Gastroesophageal sphincter (tissue), 4 donors: ENCODE measurements at regions not wholly inside any gene's neighbourhood (a gene's known extent, or its start where the extent isn't known, plus 50 kb on each side); places are given as distances from the start of the nearest gene placed in this dataset.

ENCODE experiments used
- ATAC-seq: fragments of 150-250 bp; one replicate; pipeline ENCODE4 v1.9.1; 2016; ENCODE audit warnings: mild to moderate bottlenecking, moderate library complexity
- H3K27ac ChIP-seq, 4 donors: fragments of 200-600 bp; sonication (generic) in 3 of 4; 1 replicate in 3 of 4; 2 replicates in 1 of 4; pipeline ENCODE4 v1.5.1; 2016 to 2019
- H3K27me3 ChIP-seq: fragments of 200-600 bp; sonication (generic); one replicate; pipeline ENCODE4 v1.5.1; 2019
- H3K36me3 ChIP-seq, 2 donors: fragments of 200-600 bp; sonication (generic); one replicate each; pipeline ENCODE4 v1.5.1; 2019; ENCODE audit warnings: control low read depth in 1 of 2
- H3K4me1 ChIP-seq, 3 donors: fragments of 200-600 bp; sonication (generic); 1 replicate in 2 of 3; 2 replicates in 1 of 3; pipeline ENCODE4 v1.5.1; 2016 to 2019; ENCODE audit warnings: control low read depth in 2 of 3
- H3K4me3 ChIP-seq, 2 donors: fragments of 200-600 bp; sonication (generic); one replicate each; pipeline ENCODE4 v1.5.1; 2019; ENCODE audit warnings: mild to moderate bottlenecking in 1 of 2, moderate library complexity in 1 of 2
- H3K9me3 ChIP-seq, 3 donors: fragments of 200-600 bp; sonication (generic); one replicate each; pipeline ENCODE4 v1.5.1; 2017 to 2019; ENCODE audit warnings: control low read depth in 2 of 3
- EP300 ChIP-seq: sonication (generic); formaldehyde crosslinking; IDR thresholded peaks from one replicate; pipeline ENCODE4 v1.6.1; 2017; ENCODE audit warnings: antibody characterized with exemption, mild to moderate bottlenecking
- POLR2A ChIP-seq, 2 donors: fragments of 450-650 bp; IDR thresholded peaks; one replicate each; pipeline ENCODE4 v1.6.1; 2017; ENCODE audit warnings: antibody characterized with exemption in 2 of 2, mild to moderate bottlenecking in 2 of 2, moderate library complexity in 1 of 2
- POLR2AphosphoS5 ChIP-seq: sonication (generic); formaldehyde crosslinking; IDR thresholded peaks from one replicate; pipeline ENCODE4 v1.6.1; 2017; ENCODE audit warnings: antibody characterized with exemption
- WGBS, 2 donors: methylation state at CpG; one replicate each; pipeline ENCODE4 v1.1.5; 2018; ENCODE audit warnings: low coverage in 1 of 2; 5-methylcytosine and 5-hydroxymethylcytosine counted together
- TF ChIP-seq, protein P1 (sequence below), 4 experiments: fragments of 200-600 bp in 2 of 4; fragments of 450-650 bp in 2 of 4; sonication (generic) in 1 of 4; IDR thresholded peaks; one replicate each; pipeline ENCODE4 v1.5.1; 2017 to 2019; ENCODE audit warnings: antibody characterized with exemption in 4 of 4, mild to moderate bottlenecking in 2 of 4, moderate library complexity in 2 of 4

GRCh38 chr1:188700116-188700515 is 1777.5 kb downstream of the BRINP3 start:
- Histone ChIP-seq H3K27me3 (no peaks in the 10 kb centered on the region), H3K4me1 (no peaks in the 10 kb centered on the region), H3K27ac (no peak overlapping the region), H3K4me3 (no peak overlapping the region), H3K9me3 (no peaks in the 10 kb centered on the region), H3K36me3 (no peaks in the 10 kb centered on the region)
- WGBS, 2 donors: 87 to 100% methylated on average over 2 of the region's 2 CpGs
- TF ChIP-seq EP300: no peak
- no peak for TF ChIP-seq POLR2A (IDR thresholded peaks at IDR 0.05)
- TF ChIP-seq, protein P1, sequence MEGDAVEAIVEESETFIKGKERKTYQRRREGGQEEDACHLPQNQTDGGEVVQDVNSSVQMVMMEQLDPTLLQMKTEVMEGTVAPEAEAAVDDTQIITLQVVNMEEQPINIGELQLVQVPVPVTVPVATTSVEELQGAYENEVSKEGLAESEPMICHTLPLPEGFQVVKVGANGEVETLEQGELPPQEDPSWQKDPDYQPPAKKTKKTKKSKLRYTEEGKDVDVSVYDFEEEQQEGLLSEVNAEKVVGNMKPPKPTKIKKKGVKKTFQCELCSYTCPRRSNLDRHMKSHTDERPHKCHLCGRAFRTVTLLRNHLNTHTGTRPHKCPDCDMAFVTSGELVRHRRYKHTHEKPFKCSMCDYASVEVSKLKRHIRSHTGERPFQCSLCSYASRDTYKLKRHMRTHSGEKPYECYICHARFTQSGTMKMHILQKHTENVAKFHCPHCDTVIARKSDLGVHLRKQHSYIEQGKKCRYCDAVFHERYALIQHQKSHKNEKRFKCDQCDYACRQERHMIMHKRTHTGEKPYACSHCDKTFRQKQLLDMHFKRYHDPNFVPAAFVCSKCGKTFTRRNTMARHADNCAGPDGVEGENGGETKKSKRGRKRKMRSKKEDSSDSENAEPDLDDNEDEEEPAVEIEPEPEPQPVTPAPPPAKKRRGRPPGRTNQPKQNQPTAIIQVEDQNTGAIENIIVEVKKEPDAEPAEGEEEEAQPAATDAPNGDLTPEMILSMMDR (IDR thresholded peaks at IDR 0.05): no peak
- TF ChIP-seq POLR2AphosphoS5: no peak
- no peak for ATAC-seq

GRCh38 chr1:188706742-188707141 is 1770.9 kb downstream of the BRINP3 start:
- no peak for ATAC-seq
- no peaks in the 10 kb centered on the region for H3K9me3 ChIP-seq
- no peak overlapping the region for H3K4me3 ChIP-seq
- 80 to 88% methylated on average over 4 of the region's 4 CpGs for WGBS, 2 donors
- TF ChIP-seq POLR2A (IDR thresholded peaks at IDR 0.05) (no peak), EP300 (no peak), POLR2AphosphoS5 (no peak)
- TF ChIP-seq, protein P1 (IDR thresholded peaks at IDR 0.05): no peak
- H3K27me3 ChIP-seq: no peaks in the 10 kb centered on the region
- no peak overlapping the region for H3K27ac ChIP-seq
- H3K4me1 ChIP-seq: no peaks in the 10 kb centered on the region
- no peaks in the 10 kb centered on the region for H3K36me3 ChIP-seq

- no peak for ATAC-seq
- no peaks in the 10 kb centered on the region for H3K36me3 ChIP-seq
- 53 to 54% methylated on average over 3 to 4 of the region's 4 CpGs for WGBS, 2 donors
Observed at GRCh38 chr1:188708795-188709535, 1768.7 kb downstream of the BRINP3 start.

GRCh38 chr1:188715566-188715965 is 1762.1 kb downstream of the BRINP3 start:
- Histone ChIP-seq H3K27ac (no peak overlapping the region), H3K36me3 (no peaks in the 10 kb centered on the region), H3K9me3 (no peaks in the 10 kb centered on the region), H3K4me1 (no peaks in the 10 kb centered on the region), H3K27me3 (no peaks in the 10 kb centered on the region), H3K4me3 (no peak overlapping the region)
- no peak for ATAC-seq
- 57 to 81% methylated on average over 1 of the region's 1 CpG for WGBS, 2 donors
- no peak for TF ChIP-seq EP300

More at GRCh38 chr1:188708795-188709535, 1768.7 kb downstream of the BRINP3 start:
- H3K4me1 ChIP-seq: no peaks in the 10 kb centered on the region
- no peaks in the 10 kb centered on the region for H3K27me3 ChIP-seq
- H3K9me3 ChIP-seq: no peaks in the 10 kb centered on the region
- H3K27ac ChIP-seq: no peak overlapping the region
- TF ChIP-seq EP300: no peak
- TF ChIP-seq, protein P1 (IDR thresholded peaks at IDR 0.05): no peak
- no peak for TF ChIP-seq POLR2AphosphoS5
- no peak for TF ChIP-seq POLR2A (IDR thresholded peaks at IDR 0.05)
- no peak overlapping the region for H3K4me3 ChIP-seq

DNA sequence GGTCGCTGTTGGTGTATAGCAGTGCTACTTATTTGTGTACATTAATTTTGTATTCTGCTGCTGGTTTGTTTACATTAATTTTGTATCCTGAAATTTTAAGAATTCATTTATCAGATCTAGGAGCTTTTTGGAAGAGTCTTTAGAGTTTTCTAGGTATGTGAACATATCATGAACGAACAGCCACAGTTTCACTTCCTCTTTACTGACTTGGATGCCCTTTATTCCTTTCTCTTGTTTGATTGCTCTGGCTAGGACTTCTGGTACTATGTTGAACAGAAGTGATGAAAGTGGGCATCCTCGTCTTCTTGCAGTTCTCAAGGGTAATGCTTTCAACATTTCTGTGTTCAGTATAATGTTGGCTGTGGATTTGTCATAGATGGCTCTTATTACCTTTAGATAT is 1757.9 kb downstream of the BRINP3 start:
- Histone ChIP-seq H3K27ac (no peak overlapping the region), H3K4me1 (no peaks in the 10 kb centered on the region), H3K27me3 (no peaks in the 10 kb centered on the region), H3K36me3 (no peaks in the 10 kb centered on the region), H3K9me3 (no peaks in the 10 kb centered on the region), H3K4me3 (no peak overlapping the region)
- 65 to 93% methylated on average over 3 of the region's 3 CpGs for WGBS, 2 donors
- TF ChIP-seq, protein P1 (IDR thresholded peaks at IDR 0.05): no peak
- TF ChIP-seq POLR2A (IDR thresholded peaks at IDR 0.05) (no peak), POLR2AphosphoS5 (no peak), EP300 (no peak)
- no peak for ATAC-seq
